SHP77 treated with DMSO at 0.1 percent for 48 hours (cell line): ENCODE measurements at regions not wholly inside any gene's neighbourhood (a gene's known extent, or its start where the extent isn't known, plus 50 kb on each side); places are given as distances from the start of the nearest gene placed in this dataset.
A peak's percentile ranks its signal among the peaks of the same experiment; 100 is the strongest.

Experiments used
- DNase-seq: peaks from one replicate; lab custom pipeline; 2025; lab: John Stamatoyannopoulos, UW

DNA sequence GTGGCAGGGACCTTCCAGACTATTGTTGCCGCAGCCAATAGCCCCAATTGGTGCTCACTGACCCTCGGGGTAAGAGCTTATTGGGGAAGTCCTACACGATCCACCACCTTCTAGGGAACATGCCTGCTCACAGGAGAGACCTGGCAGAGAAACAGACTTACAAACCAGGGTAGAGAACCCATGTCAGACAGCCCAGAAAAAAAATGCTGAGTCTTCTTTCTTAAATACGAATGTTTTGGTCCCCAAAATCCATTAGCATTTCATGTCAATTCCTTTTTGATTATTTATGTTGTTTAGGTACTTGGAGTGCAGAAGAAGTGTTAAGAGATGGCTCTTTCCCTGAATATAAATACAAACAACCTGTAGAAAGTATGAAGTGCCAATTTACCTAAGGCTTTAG, 84.9 kb upstream of the PDE10A start:
- DNase-seq: no peak

DNA sequence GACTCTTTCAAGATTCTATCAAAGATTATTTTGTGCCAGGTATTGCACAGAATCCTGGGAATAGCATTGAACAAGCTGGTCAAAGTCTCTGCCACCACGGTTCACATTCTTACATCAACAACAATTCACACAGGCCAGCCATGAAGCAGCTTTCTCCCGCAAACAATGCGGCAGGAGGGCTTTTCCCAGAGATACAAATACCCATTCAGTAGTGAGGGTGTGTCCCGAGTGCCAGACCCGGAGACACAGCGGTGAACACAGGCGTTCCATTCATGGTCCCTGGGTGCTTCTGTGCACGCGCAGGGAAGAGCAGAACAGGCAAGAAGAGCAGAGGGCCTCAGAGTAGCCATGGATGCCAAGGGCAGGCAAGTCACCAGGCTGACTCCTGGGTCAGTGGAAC, 83.3 kb upstream of the PDE10A start:
- DNase-seq: no peak

DNA sequence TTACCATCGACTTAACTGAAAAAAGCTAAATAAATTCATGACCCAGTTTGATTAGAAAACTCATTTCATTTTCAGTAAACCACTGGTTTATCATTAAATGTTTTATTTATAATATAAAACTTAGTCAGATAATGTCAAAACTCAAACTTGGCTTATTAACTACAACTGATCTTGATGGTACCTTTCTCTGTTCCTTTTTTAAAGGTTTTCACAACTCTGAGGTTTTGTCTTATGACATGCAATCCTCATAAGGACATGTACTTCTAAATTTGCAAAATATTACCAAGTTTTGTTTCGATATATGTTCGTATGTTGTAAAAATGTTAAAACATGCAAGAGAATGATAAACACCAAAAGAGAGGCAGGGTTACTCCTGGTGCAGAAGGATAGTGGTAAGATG, 82.5 kb upstream of the PDE10A start:
- no peak for DNase-seq

GRCh38 chr6:165744555-165745228, 81.7 kb upstream of the PDE10A start:
- DNase-seq: no peak

DNA sequence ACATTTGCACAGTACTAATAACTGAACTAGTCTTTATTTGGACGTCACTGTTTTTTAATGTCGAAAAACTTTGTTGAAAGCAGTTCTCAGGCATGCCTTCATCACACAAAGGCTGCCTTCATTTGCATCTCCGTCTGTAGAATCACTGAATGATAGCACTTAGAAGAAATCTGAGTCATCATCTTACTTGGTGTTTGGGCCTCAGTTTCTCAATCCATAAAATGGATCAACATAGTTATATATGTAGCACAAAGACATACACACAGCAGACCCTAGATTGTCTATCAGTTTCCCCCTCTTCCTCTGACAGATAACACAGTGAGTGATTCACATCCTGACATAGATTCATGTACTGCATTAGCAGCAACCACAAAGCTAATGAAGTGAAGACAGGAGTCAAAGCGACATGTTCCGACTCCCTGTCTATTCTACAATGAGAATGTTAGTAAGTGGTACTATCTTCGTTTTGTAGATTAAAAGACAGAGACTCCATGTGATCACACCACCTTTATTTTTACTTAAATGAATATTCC, 80.4 kb upstream of the PDE10A start:
- DNase-seq: no peak

- no peak for DNase-seq
Observed at GRCh38 chr6:165742047-165742446, 79.0 kb upstream of the PDE10A start.

GRCh38 chr6:165737396-165737795, 74.4 kb upstream of the PDE10A start:
- no peak for DNase-seq

DNA sequence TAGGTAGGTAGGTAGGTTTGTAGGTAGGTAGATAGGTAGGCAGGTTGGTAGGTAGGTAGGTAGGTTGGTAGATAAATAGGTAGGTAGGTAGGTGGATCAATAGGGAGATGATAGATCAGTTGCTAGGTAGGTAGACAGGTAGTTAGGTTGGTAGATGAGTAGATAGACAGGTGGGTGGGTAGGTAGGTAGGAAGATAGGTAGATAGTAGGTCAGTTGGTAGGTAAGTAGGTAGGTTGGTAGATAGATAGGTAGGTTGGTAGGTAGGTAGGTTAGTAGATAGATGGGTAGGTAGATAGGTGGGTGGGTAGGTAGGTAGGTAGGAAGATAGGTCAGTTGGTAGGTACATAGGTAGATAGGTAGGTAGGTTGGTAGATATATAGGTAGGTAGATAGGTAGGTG, 72.0 kb upstream of the PDE10A start:
- no peak for DNase-seq

DNA sequence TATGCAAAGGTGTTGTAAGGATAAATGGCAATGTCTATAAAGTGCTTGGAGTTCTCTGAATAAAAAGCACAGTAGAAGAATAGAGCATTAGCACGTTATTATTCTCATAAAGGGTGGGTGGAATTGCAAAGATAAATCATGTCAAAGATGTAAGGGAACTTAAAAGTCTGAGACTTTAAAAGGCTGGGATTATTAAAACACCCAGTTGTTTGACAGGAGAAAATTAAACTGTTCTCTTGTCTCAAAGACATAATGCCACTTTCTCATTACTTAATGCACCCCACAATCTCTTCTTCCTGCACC, 70.4 kb upstream of the PDE10A start:
- DNase-seq: no peak

- no peak for DNase-seq
Observed at GRCh38 chr6:165732696-165733488, 69.9 kb upstream of the PDE10A start.

DNA sequence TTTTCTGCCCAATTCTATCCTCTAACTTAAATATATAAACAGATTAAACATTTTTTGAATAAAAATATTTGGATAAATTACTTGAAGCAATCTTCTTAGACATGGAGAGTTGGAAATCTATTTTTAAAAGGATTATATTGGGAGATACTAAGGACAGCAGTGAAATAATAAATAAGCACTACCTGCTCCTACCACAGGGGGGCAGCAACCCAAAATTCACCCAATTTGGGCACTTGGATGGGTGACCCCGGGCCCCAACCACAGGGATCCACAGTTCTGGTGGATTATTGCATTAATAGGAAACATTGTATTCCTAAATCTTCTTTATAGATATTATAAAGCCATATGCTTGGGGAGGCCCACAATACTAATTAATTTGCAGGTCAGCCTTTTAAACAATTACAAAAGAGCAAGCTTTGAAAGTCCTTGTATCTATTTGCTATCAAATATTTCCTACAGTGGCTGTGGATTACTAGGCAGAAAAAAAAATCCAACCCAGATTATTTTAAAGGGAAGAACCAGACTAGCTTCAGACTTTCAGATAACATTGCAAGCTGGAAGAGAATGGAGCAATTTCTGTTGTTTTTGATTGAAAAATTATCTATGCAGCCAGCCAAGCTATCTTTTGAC, 66.4 kb upstream of the PDE10A start:
- DNase-seq: peak; percentile 6

DNA sequence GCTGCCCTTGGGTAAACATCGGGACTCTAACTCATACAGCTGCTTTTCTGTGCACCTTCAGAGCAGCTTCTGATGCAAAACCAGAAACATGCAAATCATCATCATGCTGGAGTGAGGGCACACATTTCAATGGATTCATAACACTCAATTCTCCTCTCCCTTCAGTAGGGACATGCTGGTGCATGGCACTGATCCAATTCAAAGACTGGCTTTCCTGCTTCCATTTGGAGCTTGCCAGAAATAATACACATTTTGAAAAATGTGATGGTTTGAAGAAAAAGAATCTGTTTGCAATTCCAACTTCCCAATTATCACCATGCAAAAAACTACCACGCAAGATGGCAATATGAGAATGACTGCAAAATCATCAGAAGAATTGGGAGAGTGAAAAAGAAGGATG, 65.2 kb upstream of the PDE10A start:
- peak; percentile 39 for DNase-seq

GRCh38 chr6:165726965-165727381, 63.9 kb upstream of the PDE10A start:
- no peak for DNase-seq

DNA sequence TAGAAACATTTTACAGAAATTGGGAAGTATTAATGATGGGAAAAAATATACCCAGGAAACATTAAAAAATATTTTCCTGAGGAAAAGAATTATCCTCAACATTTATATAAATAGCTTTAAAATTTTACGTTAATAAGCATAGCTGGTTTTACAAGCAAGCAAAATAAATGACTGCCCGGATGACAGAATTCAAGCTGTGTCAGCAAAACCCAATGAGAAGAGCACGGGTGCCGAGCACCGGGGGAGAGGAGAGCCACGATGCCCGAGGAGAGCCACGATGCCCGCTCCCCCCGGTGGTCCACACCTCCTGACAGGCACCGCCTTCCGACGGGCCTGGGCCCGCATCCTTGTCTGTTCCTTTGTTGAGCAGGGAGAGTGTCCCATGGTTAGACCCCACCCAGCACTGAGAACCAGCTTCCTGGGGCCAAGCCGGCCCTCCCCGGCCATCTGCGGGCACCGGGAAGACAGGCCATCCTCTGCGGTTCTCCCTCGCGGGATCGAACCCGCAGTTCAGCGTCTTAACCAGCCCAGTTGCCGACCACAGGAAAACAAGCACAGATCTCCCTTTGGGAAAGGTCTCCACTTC, 63.3 kb upstream of the PDE10A start:
- DNase-seq: no peak

GRCh38 chr6:165725201-165725600, 62.2 kb upstream of the PDE10A start:
- no peak for DNase-seq

DNA sequence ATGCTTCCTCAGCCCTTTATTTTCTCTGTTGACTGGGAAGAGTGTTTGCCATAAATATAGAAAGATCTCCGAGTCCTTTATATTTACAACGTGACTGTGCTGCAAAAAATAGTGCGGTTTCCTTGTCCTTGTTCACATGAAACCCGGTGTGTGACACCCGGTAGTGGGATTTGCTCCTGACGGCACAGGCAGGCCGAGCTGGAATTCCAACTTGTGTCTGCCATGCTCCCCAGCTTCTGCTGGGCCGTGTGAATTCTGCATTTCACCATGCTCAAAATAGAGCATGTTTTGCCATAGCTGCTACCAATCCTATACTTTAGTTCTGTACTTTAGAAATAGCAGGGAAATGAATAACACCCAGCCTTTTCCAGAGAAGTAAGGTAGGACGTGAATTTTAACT, 60.3 kb upstream of the PDE10A start:
- no peak for DNase-seq

DNA sequence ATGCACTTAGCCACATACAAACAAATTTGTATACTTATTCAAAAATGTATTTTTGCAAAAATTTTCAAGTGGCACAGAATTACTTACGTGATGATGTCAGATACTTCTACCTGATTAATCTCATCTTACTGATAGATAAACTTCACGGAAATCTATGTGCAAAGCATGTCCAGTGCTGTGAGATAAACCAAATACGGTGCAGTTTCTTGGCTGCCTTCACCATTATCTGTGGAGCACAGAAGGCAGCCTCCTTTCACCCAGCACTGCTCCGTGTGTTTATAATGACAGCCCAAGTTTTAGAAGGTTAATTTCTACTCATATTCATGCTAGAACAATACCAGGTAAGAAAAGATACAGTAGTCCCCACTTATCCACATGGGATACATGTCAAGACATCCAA, 59.0 kb upstream of the PDE10A start:
- no peak for DNase-seq

GRCh38 chr6:165721356-165721755, 58.3 kb upstream of the PDE10A start:
- DNase-seq: no peak

- no peak for DNase-seq
Observed at GRCh38 chr6:165718491-165718891, 55.5 kb upstream of the PDE10A start.

DNA sequence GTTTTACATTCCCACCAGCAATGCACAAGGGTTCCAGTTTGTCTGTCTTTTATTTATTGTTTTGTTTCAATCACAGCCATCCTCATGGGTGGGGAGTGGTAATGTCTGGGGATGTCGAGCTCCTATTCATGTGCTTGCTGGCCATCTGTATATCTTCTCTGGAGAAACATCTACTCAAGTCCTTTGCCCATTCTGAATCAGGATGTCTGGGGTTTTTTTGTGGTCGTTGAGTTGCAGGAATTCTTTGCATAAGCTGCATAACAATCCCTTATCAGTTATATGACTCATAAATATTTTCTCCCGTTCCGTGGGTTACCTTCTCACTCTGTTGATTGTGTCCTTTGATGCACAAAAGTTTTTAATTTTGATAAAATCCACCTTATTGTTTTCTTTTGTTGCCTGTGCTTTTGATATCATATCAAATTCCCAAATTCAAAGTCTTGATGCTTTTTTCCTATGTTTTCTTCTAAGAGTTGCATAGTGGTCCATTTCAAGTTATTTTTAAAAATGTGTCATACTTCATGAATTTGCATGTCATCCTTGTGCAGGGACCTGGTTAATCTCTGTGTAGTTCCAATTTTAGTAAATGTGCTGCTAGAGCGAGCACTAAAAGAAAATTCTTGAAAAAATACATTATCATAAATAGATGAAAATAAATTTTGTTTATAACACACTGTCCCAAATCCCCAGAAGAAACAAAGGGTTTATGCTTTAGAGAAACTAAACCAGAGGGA, 54.9 kb upstream of the PDE10A start:
- no peak for DNase-seq

- no peak for DNase-seq
Observed at GRCh38 chr6:165716886-165717285, 53.8 kb upstream of the PDE10A start.

DNA sequence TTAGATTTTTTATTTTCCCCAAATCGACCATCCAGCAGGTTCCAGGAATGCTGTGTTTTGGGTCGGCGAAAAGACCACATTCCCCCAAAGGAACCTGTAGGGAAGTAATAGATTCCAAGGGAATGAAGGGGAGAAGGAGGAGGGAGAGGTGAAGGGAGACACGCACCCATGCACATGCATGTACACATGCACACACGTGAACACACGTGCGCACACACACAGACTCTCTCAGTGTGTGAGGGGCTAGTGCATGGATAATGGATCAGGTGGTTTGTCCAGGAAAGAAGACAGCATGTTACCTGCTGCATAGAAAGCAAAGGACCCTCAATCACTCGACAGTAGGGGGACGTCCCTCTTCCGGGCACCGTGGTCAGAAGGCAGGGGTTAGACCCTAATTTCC, 52.4 kb upstream of the PDE10A start:
- DNase-seq: no peak
